Thyroid gland (tissue), 4 donors: ENCODE measurements at regions not wholly inside any gene's neighbourhood (a gene's known extent, or its start where the extent isn't known, plus 50 kb on each side); places are given as distances from the start of the nearest gene placed in this dataset.

Source experiments
- DNase-seq, 2 donors: peaks; one replicate each; pipeline ENCODE4 v3.0.0-alpha.2; 2019
- H3K27ac ChIP-seq, 3 donors: fragments of 200-600 bp; sonication (generic); 1 replicate in 2 of 3; 2 replicates in 1 of 3; pipeline ENCODE4 v1.5.1; 2016 to 2019; ENCODE audit warnings: mild to moderate bottlenecking in 1 of 3, moderate library complexity in 1 of 3
- H3K27me3 ChIP-seq: fragments of 200-600 bp; sonication (generic); one replicate; pipeline ENCODE4 v1.5.1; 2019
- H3K36me3 ChIP-seq, 2 donors: fragments of 200-600 bp; sonication (generic); one replicate each; pipeline ENCODE4 v1.5.1; 2016 to 2019
- H3K4me1 ChIP-seq, 2 donors: fragments of 200-600 bp; sonication (generic); one replicate each; pipeline ENCODE4 v1.5.1; 2017 to 2019
- H3K4me3 ChIP-seq, 3 donors: fragments of 200-600 bp; sonication (generic); replicated peaks in 1 of 3; 1 replicate in 2 of 3; 2 replicates in 1 of 3; pipeline ENCODE4 v1.5.1; 2016; ENCODE audit warnings: mild to moderate bottlenecking in 1 of 3
- H3K9me3 ChIP-seq: fragments of 200-600 bp; sonication (generic); one replicate; pipeline ENCODE4 v1.5.1; 2017
- CTCF ChIP-seq, 6 experiments: fragments of 200-600 bp in 3 of 6; fragments of 450-650 bp in 3 of 6; sonication (generic) in 3 of 6; IDR thresholded peaks; one replicate each; pipeline ENCODE4 v1.5.1; 2016 to 2019; ENCODE audit warnings: antibody characterized with exemption in 6 of 6, mild to moderate bottlenecking in 2 of 6, inconsistent platforms in 1 of 6, moderate library complexity in 1 of 6
- POLR2A ChIP-seq, 2 donors: fragments of 450-650 bp; IDR thresholded peaks; one replicate each; pipeline ENCODE4 v1.6.1; 2017; ENCODE audit warnings: antibody characterized with exemption in 2 of 2, mild to moderate bottlenecking in 2 of 2, moderate library complexity in 1 of 2
- WGBS, 2 donors: methylation state at CpG; one replicate each; pipeline ENCODE4 v1.1.5; 2017; 5-methylcytosine and 5-hydroxymethylcytosine counted together
- intact Hi-C: fragments of 100-400 bp; cut with DNase I; formaldehyde crosslinking; loops from one replicate; pipeline ENCODE4 v1.15.1; 2023

GRCh38 chr6:81194374-81194773 lies 558.1 kb downstream of the TENT5A start:
- H3K27me3 ChIP-seq: no peaks in the 10 kb centered on the region
- H3K36me3 ChIP-seq: no peaks in the 10 kb centered on the region
- no peaks in the 10 kb centered on the region for H3K4me1 ChIP-seq
- 68 to 71% methylated on average over 2 of the region's 2 CpGs for WGBS, 2 donors
- H3K9me3 ChIP-seq: no peaks in the 10 kb centered on the region
- intact Hi-C loops: no loop called here
- TF ChIP-seq CTCF (IDR thresholded peaks at IDR 0.05) (no peak), POLR2A (IDR thresholded peaks at IDR 0.05) (no peak)
- no peak for DNase-seq
- no peak overlapping the region for H3K27ac ChIP-seq
- H3K4me3 ChIP-seq: no peak overlapping the region

- WGBS, 2 donors: 40 to 47% methylated on average over 4 of the region's 4 CpGs
- no peak for DNase-seq
- H3K27ac ChIP-seq: no peak overlapping the region
- no peaks in the 10 kb centered on the region for H3K36me3 ChIP-seq
- no peak overlapping the region for H3K4me3 ChIP-seq
- H3K27me3 ChIP-seq: no peaks in the 10 kb centered on the region
- no peaks in the 10 kb centered on the region for H3K9me3 ChIP-seq
- intact Hi-C loops: no loop called here
- TF ChIP-seq POLR2A (IDR thresholded peaks at IDR 0.05) (no peak), CTCF (IDR thresholded peaks at IDR 0.05) (no peak)
- H3K4me1 ChIP-seq: no peaks in the 10 kb centered on the region
Measured at GRCh38 chr6:81172056-81172740, 580.3 kb downstream of the TENT5A start.

- TF ChIP-seq POLR2A (IDR thresholded peaks at IDR 0.05): no peak
- no peak for TF ChIP-seq CTCF (IDR thresholded peaks at IDR 0.05)
- Histone ChIP-seq H3K36me3 (no peaks in the 10 kb centered on the region), H3K27ac (no peak overlapping the region), H3K9me3 (no peaks in the 10 kb centered on the region), H3K4me3 (no peak overlapping the region), H3K4me1 (no peaks in the 10 kb centered on the region), H3K27me3 (no peaks in the 10 kb centered on the region)
- no peak for DNase-seq
- intact Hi-C loops: no loop called here
- WGBS, 2 donors: 61 to 63% methylated on average over 2 of the region's 2 CpGs
Measured at GRCh38 chr6:81169166-81169565, 583.3 kb downstream of the TENT5A start.

GRCh38 chr6:81166770-81167169 lies 585.7 kb downstream of the TENT5A start:
- Histone ChIP-seq H3K4me1 (no peaks in the 10 kb centered on the region), H3K27me3 (no peaks in the 10 kb centered on the region), H3K36me3 (no peaks in the 10 kb centered on the region), H3K9me3 (no peaks in the 10 kb centered on the region), H3K27ac (no peak overlapping the region), H3K4me3 (no peak overlapping the region)
- DNase-seq: no peak
- intact Hi-C loops: no loop called here
- TF ChIP-seq CTCF (IDR thresholded peaks at IDR 0.05): no peak
- no peak for TF ChIP-seq POLR2A (IDR thresholded peaks at IDR 0.05)

GRCh38 chr6:81158956-81159355 lies 593.5 kb downstream of the TENT5A start:
- Histone ChIP-seq H3K27me3 (no peaks in the 10 kb centered on the region), H3K27ac (no peak overlapping the region), H3K9me3 (no peaks in the 10 kb centered on the region), H3K4me1 (no peaks in the 10 kb centered on the region), H3K4me3 (no peak overlapping the region), H3K36me3 (no peaks in the 10 kb centered on the region)
- intact Hi-C loops: no loop called here
- no peak for DNase-seq
- WGBS, 2 donors: 63 to 82% methylated on average over 2 of the region's 2 CpGs
- no peak for TF ChIP-seq CTCF (IDR thresholded peaks at IDR 0.05)
- TF ChIP-seq POLR2A (IDR thresholded peaks at IDR 0.05): no peak
